GM23338 (cell line): ENCODE measurements at regions not wholly inside any gene's neighbourhood (a gene's known extent, or its start where the extent isn't known, plus 50 kb on each side); places are given as distances from the start of the nearest gene placed in this dataset.

Experiments used
- ETS1 ChIP-seq: IDR thresholded peaks from 2 replicates; pipeline ENCODE4 v1.6.1; 2016; ENCODE audit warnings: antibody characterized with exemption
- EZH2 ChIP-seq: fragments of 200-600 bp; sonication (generic); IDR thresholded peaks from one replicate; pipeline ENCODE4 v1.8.0; 2017; ENCODE audit warnings: antibody characterized with exemption, mild to moderate bottlenecking, low read depth; ENCODE audit not compliant: unreplicated experiment
- POLR2AphosphoS5 ChIP-seq: IDR thresholded peaks from 2 replicates; pipeline ENCODE4 v1.6.1; 2016; ENCODE audit warnings: antibody characterized with exemption, low read depth
- ZNF331 ChIP-seq: fragments of 250-450 bp; sonication (Bioruptor Pico); IDR thresholded peaks from 2 replicates; pipeline ENCODE4 v1.5.0; 2020; ENCODE audit warnings: low read depth, mild to moderate bottlenecking, moderate library complexity
- ZNF462 ChIP-seq: fragments of 250-450 bp; sonication (Bioruptor Pico); IDR thresholded peaks from 2 replicates; pipeline ENCODE4 v1.5.0; 2020; ENCODE audit warnings: mild to moderate bottlenecking, moderate library complexity
- TF ChIP-seq, protein P1 (sequence below), 2 experiments: fragments of 200-600 bp in 1 of 2; sonication (generic) in 1 of 2; conservative IDR thresholded peaks; 2 replicates each; pipeline versions ENCODE4 v1.5.1 to v1.6.1; 2016 to 2017; ENCODE audit warnings: antibody characterized with exemption in 2 of 2, low read depth in 2 of 2, mild to moderate bottlenecking in 2 of 2, moderate library complexity in 1 of 2
- TF ChIP-seq, protein P2 (sequence below): IDR thresholded peaks from one replicate; pipeline ENCODE4 v1.6.1; 2018; ENCODE audit warnings: antibody characterized with exemption; ENCODE audit not compliant: unreplicated experiment

DNA sequence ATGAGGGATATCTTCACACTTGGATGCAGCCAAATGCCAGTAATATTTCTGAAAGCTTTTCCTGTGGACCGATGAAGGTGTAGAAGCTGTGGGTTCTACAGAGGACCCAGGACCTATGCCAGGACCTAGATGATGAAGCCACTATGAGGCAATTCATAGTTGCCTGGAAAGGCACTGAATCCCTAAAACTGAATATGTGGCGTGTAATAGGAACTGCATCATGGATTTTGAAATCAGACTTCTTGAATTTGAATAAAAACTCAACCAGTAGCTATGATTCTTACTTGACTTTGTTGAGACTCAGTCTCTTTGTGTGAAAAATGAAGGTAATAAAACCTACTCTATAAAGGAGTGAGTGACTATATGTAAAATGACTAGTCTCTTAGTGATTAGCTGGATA is 89.9 kb upstream of the SGK1 start (continued):
- no peak for TF ChIP-seq ZNF462 (CRISPR knock-in tag)
- no peak for TF ChIP-seq EZH2
- TF ChIP-seq, protein P1, sequence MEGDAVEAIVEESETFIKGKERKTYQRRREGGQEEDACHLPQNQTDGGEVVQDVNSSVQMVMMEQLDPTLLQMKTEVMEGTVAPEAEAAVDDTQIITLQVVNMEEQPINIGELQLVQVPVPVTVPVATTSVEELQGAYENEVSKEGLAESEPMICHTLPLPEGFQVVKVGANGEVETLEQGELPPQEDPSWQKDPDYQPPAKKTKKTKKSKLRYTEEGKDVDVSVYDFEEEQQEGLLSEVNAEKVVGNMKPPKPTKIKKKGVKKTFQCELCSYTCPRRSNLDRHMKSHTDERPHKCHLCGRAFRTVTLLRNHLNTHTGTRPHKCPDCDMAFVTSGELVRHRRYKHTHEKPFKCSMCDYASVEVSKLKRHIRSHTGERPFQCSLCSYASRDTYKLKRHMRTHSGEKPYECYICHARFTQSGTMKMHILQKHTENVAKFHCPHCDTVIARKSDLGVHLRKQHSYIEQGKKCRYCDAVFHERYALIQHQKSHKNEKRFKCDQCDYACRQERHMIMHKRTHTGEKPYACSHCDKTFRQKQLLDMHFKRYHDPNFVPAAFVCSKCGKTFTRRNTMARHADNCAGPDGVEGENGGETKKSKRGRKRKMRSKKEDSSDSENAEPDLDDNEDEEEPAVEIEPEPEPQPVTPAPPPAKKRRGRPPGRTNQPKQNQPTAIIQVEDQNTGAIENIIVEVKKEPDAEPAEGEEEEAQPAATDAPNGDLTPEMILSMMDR (conservative IDR thresholded peaks at IDR 0.05; ENCODE audit: low read depth in 2 of 2): no peak
- TF ChIP-seq ZNF331 (CRISPR knock-in tag): no peak
- TF ChIP-seq POLR2AphosphoS5: no peak
- no peak for TF ChIP-seq ETS1
- TF ChIP-seq, protein P2, sequence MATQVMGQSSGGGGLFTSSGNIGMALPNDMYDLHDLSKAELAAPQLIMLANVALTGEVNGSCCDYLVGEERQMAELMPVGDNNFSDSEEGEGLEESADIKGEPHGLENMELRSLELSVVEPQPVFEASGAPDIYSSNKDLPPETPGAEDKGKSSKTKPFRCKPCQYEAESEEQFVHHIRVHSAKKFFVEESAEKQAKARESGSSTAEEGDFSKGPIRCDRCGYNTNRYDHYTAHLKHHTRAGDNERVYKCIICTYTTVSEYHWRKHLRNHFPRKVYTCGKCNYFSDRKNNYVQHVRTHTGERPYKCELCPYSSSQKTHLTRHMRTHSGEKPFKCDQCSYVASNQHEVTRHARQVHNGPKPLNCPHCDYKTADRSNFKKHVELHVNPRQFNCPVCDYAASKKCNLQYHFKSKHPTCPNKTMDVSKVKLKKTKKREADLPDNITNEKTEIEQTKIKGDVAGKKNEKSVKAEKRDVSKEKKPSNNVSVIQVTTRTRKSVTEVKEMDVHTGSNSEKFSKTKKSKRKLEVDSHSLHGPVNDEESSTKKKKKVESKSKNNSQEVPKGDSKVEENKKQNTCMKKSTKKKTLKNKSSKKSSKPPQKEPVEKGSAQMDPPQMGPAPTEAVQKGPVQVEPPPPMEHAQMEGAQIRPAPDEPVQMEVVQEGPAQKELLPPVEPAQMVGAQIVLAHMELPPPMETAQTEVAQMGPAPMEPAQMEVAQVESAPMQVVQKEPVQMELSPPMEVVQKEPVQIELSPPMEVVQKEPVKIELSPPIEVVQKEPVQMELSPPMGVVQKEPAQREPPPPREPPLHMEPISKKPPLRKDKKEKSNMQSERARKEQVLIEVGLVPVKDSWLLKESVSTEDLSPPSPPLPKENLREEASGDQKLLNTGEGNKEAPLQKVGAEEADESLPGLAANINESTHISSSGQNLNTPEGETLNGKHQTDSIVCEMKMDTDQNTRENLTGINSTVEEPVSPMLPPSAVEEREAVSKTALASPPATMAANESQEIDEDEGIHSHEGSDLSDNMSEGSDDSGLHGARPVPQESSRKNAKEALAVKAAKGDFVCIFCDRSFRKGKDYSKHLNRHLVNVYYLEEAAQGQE: no peak
